GM12878 (cell line): ENCODE measurements at regions not wholly inside any gene's neighbourhood (a gene's known extent, or its start where the extent isn't known, plus 50 kb on each side); places are given as distances from the start of the nearest gene placed in this dataset.

Source experiments
- ATAC-seq: fragments of 200-7000 bp; cut with Tn5 transposase; 3 replicates; pipeline ENCODE4 v1.9.1; 2020; ENCODE audit warnings: mild to moderate bottlenecking, moderate library complexity
- BruUV-seq: library from RNA; stranded (reverse); fragments of 400-500 nt; replicated peaks from 2 replicates; lab custom pipeline; 2021; lab: Mats Ljungman, UMichigan
- CTCF ChIA-PET: fragments of 300-600 bp; sonication (Branson Sonifier 250); formaldehyde crosslinking; extraction: SDS; loops from one replicate; lab custom pipeline; 2021; ENCODE audit warnings: inconsistent platforms; lab: Yijun Ruan, JAX
- POLR2A ChIA-PET: fragments of 350-600 bp; formaldehyde crosslinking; extraction: SDS; loops from one replicate; lab custom pipeline; 2021; ENCODE audit warnings: inconsistent platforms; lab: Charles Lee
- RAD21 ChIA-PET: fragments of 300-600 bp; sonication (Branson Sonifier 250); formaldehyde crosslinking; loops from one replicate; lab custom pipeline; 2023; ENCODE audit warnings: antibody characterized with exemption; ENCODE audit not compliant: unreplicated experiment; lab: Charles Lee
- SMC1A ChIA-PET: fragments of 300-600 bp; sonication (Branson Sonifier 250); formaldehyde crosslinking; loops from one replicate; lab custom pipeline; 2023; ENCODE audit not compliant: unreplicated experiment, uncharacterized antibody; lab: Charles Lee
- DNase-seq: peaks from one replicate; pipeline ENCODE4 v3.0.0-alpha.2; 2011; ENCODE audit warnings: low read depth, low spot score
- FAIRE-seq: peaks from 3 replicates; lab custom pipeline; 2011; peaks lifted over from hg19 to GRCh38; lab: Jason Lieb, UNC
- H2AFZ ChIP-seq: 2 replicates; pipeline ENCODE4 v1.6.0; 2011; ENCODE audit warnings: low read depth, low read length, control low read depth; ENCODE audit not compliant: control insufficient read depth
- H3K27ac ChIP-seq: 2 replicates; pipeline ENCODE4 v1.5.1; 2011; ENCODE audit warnings: control low read depth; ENCODE audit not compliant: control insufficient read depth, insufficient read depth
- H3K27me3 ChIP-seq, 2 experiments: replicated peaks in 1 of 2; 2 replicates each; pipeline versions ENCODE4 v1.6.0 to v1.6.1; 2011; ENCODE audit warnings: low read length in 1 of 2; ENCODE audit not compliant: control insufficient read depth in 2 of 2, insufficient read depth in 2 of 2
- H3K36me3 ChIP-seq, 2 experiments: 2 replicates each; pipeline ENCODE4 v1.5.1; 2011; ENCODE audit warnings: low read length in 1 of 2; ENCODE audit not compliant: control insufficient read depth in 2 of 2, insufficient read depth in 2 of 2
- H3K4me1 ChIP-seq: 2 replicates; pipeline ENCODE4 v1.6.1; 2011; ENCODE audit warnings: mild to moderate bottlenecking, low read length, moderate library complexity, mixed read lengths; ENCODE audit not compliant: control insufficient read depth, insufficient read depth
- H3K4me2 ChIP-seq: 2 replicates; pipeline ENCODE4 v1.6.0; 2011; ENCODE audit warnings: control low read depth; ENCODE audit not compliant: control insufficient read depth, insufficient read depth
- H3K4me3 ChIP-seq: fragments of 200-600 bp; sonication (generic); 2 replicates; pipeline ENCODE4 v1.5.1; 2016
- H3K79me2 ChIP-seq: 2 replicates; pipeline ENCODE4 v1.6.0; 2011; ENCODE audit warnings: low read length; ENCODE audit not compliant: control insufficient read depth, insufficient read depth
- H3K9ac ChIP-seq: 2 replicates; pipeline ENCODE4 v1.8.0; 2011; ENCODE audit warnings: low read length, control low read depth, mixed read lengths; ENCODE audit not compliant: control insufficient read depth, insufficient read depth
- H3K9me3 ChIP-seq: replicated peaks from 3 replicates; pipeline ENCODE4 v1.5.1; 2011; ENCODE audit warnings: mild to moderate bottlenecking, low read length; ENCODE audit not compliant: control insufficient read depth, insufficient read depth
- H4K20me1 ChIP-seq: 2 replicates; pipeline ENCODE4 v1.6.0; 2011; ENCODE audit not compliant: control insufficient read depth, insufficient read depth
- ATF2 ChIP-seq: IDR thresholded peaks from 2 replicates; pipeline ENCODE4 v1.6.1; 2012; ENCODE audit warnings: low read length, inconsistent platforms
- NFYA ChIP-seq: IDR thresholded peaks from 2 replicates; pipeline ENCODE4 v1.6.1; 2011; ENCODE audit warnings: low read depth, mild to moderate bottlenecking, low read length, improper control_type of control experiment, borderline replicate concordance
- NR2C2 ChIP-seq: IDR thresholded peaks from 2 replicates; pipeline ENCODE4 v1.6.1; 2011; ENCODE audit warnings: borderline replicate concordance, low read depth; ENCODE audit not compliant: control insufficient read depth, insufficient read length
- SRF ChIP-seq, 2 experiments: IDR thresholded peaks; 2 replicates each; pipeline ENCODE4 v1.6.1; 2011; ENCODE audit warnings: low read depth in 2 of 2, low read length in 2 of 2, mild to moderate bottlenecking in 1 of 2, moderate library complexity in 1 of 2
- YY1 ChIP-seq: IDR thresholded peaks from 2 replicates; pipeline ENCODE4 v1.6.1; 2011; ENCODE audit warnings: low read depth, mild to moderate bottlenecking, low read length
- ZBTB4 ChIP-seq: fragments of 450-650 bp; formaldehyde crosslinking; IDR thresholded peaks from 2 replicates; pipeline ENCODE4 v1.4.0; 2022; ENCODE audit warnings: mild to moderate bottlenecking, moderate library complexity
- WGBS: methylation state at CpG from one replicate; pipeline ENCODE4 v1.1.6; 2016; ENCODE audit warnings: low lambda C conversion rate; ENCODE audit not compliant: insufficient replicate concordance, insufficient coverage; ENCODE audit errors: missing lambda C conversion rate; 5-methylcytosine and 5-hydroxymethylcytosine counted together
- in situ Hi-C: fragments of 300-500 bp; cut with MboI; formaldehyde crosslinking; loops from 9 replicates; pipeline ENCODE4 v1.14.3; 2018; ENCODE audit warnings: mixed read lengths
- intact Hi-C: fragments of 100-400 bp; cut with micrococcal nuclease; formaldehyde crosslinking; loops from one replicate; pipeline ENCODE4 v1.14.2; 2022; ENCODE audit not compliant: unreplicated experiment
- TF ChIP-seq, protein P1 (sequence below): fragments of 450-650 bp; IDR thresholded peaks from 2 replicates; pipeline ENCODE4 v1.6.1; 2016; ENCODE audit warnings: mild to moderate bottlenecking
- TF ChIP-seq, protein P2 (sequence below): fragments of 450-650 bp; IDR thresholded peaks from 2 replicates; pipeline ENCODE4 v1.6.1; 2017; ENCODE audit warnings: borderline replicate concordance

GRCh38 chr10:33801705-33802104 lies 467.2 kb upstream of the NRP1 start:
- H3K79me2 ChIP-seq = no peaks in the 10 kb centered on the region
- no peak overlapping the region for H3K4me3 ChIP-seq
- in situ Hi-C loops = no loop called here
- BruUV-seq = no TSS peak
- ChIA-PET SMC1A (interaction anchor here (0.8 to 2.2 kb wide), 5 partner anchors 8 to 27 kb away, joined by 3 to 7 read pairs (median 4); no protein-coding TSS in a partner anchor), RAD21 (interaction anchor here (1.2 kb wide), 1 partner anchor 22 kb away, joined by 3 read pairs; no protein-coding TSS in a partner anchor), CTCF (no interaction called here), POLR2A (interaction anchor here (1.9 kb wide), 1 partner anchor 10 kb away, joined by 4 read pairs; no protein-coding TSS in a partner anchor)
- H2AFZ ChIP-seq = no peak overlapping the region
- FAIRE-seq (no peak), DNase-seq (no peak), ATAC-seq (no peak; the same call in 2 of the 3 replicates)
- no peaks in the 10 kb centered on the region for H4K20me1 ChIP-seq
- no peaks in the 10 kb centered on the region for H3K9me3 ChIP-seq
- H3K27me3 ChIP-seq = no peaks in the 10 kb centered on the region
- H3K4me2 ChIP-seq = no peak overlapping the region
- H3K36me3 ChIP-seq = no peaks in the 10 kb centered on the region
- H3K9ac ChIP-seq = no peak overlapping the region
- H3K27ac ChIP-seq = no peak overlapping the region
- TF ChIP-seq, protein P1, sequence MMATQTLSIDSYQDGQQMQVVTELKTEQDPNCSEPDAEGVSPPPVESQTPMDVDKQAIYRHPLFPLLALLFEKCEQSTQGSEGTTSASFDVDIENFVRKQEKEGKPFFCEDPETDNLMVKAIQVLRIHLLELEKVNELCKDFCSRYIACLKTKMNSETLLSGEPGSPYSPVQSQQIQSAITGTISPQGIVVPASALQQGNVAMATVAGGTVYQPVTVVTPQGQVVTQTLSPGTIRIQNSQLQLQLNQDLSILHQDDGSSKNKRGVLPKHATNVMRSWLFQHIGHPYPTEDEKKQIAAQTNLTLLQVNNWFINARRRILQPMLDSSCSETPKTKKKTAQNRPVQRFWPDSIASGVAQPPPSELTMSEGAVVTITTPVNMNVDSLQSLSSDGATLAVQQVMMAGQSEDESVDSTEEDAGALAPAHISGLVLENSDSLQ = no peak
- TF ChIP-seq NR2C2 (no peak), YY1 (no peak), SRF (IDR thresholded peaks at IDR 0.05; ENCODE audit: low read depth in 2 of 2, low read length in 2 of 2) (no peak), NFYA (no peak), ATF2 (no peak), ZBTB4 (CRISPR knock-in tag) (no peak)
- TF ChIP-seq, protein P2, sequence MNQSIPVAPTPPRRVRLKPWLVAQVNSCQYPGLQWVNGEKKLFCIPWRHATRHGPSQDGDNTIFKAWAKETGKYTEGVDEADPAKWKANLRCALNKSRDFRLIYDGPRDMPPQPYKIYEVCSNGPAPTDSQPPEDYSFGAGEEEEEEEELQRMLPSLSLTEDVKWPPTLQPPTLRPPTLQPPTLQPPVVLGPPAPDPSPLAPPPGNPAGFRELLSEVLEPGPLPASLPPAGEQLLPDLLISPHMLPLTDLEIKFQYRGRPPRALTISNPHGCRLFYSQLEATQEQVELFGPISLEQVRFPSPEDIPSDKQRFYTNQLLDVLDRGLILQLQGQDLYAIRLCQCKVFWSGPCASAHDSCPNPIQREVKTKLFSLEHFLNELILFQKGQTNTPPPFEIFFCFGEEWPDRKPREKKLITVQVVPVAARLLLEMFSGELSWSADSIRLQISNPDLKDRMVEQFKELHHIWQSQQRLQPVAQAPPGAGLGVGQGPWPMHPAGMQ = no peak
- no peaks in the 10 kb centered on the region for H3K4me1 ChIP-seq
- WGBS = 63% methylated on average over 2 of the region's 2 CpGs
- intact Hi-C loops = no loop called here
